ENCODE measurements at regions not wholly inside any gene's neighbourhood (a gene's known extent, or its start where the extent isn't known, plus 50 kb on each side); places are given as distances from the start of the nearest gene placed in this dataset.
"Not testable (repeated sequence)": the region's sequence is repeated elsewhere in the genome, so short reads cannot be mapped to it uniquely, and the experiment has no call there.

- no peak for DNase-seq
These were observed 100.1 kb downstream of the EIF4E start for GRCh38 chr4:98828801-98829200.

- DNase-seq = no peak
These were observed 101.3 kb downstream of the EIF4E start for GRCh38 chr4:98827661-98828060.

- no peak for DNase-seq
These were observed 106.8 kb downstream of the EIF4E start for GRCh38 chr4:98822144-98822543.

- not testable (repeated sequence) for DNase-seq
These were observed 110.8 kb downstream of the EIF4E start for GRCh38 chr4:98818116-98818515.

GRCh38 chr4:98816816-98817215 lies 112.1 kb downstream of the EIF4E start:
- DNase-seq = no peak

- DNase-seq = no peak
These were observed 112.5 kb downstream of the EIF4E start for GRCh38 chr4:98816386-98816785.

GRCh38 chr4:98804403-98804802 lies 124.5 kb downstream of the EIF4E start:
- DNase-seq = no peak

GRCh38 chr4:98803251-98803650 lies 125.7 kb downstream of the EIF4E start:
- DNase-seq = no peak

GRCh38 chr4:98802770-98803198 lies 126.1 kb downstream of the EIF4E start:
- DNase-seq = no peak

- no peak for DNase-seq
These were observed 127.6 kb downstream of the EIF4E start for GRCh38 chr4:98801259-98801725.

- no peak for DNase-seq
These were observed 131.9 kb downstream of the EIF4E start for GRCh38 chr4:98796991-98797390.

- no peak for DNase-seq
These were observed 134.2 kb downstream of the EIF4E start for GRCh38 chr4:98794565-98795205.

GRCh38 chr4:98793658-98794057 lies 135.2 kb upstream of the TSPAN5 start:
- no peak for DNase-seq

- DNase-seq = peak; percentile 89
These were observed 128.5 kb upstream of the TSPAN5 start for GRCh38 chr4:98786866-98787265.

GRCh38 chr4:98784947-98785706 lies 126.7 kb upstream of the TSPAN5 start:
- DNase-seq = no peak

- DNase-seq = no peak
These were observed 123.4 kb upstream of the TSPAN5 start for GRCh38 chr4:98781641-98782357.

- DNase-seq = no peak
These were observed 122.5 kb upstream of the TSPAN5 start for GRCh38 chr4:98780926-98781325.

GRCh38 chr4:98779088-98779487 lies 120.7 kb upstream of the TSPAN5 start:
- DNase-seq = no peak

GRCh38 chr4:98778206-98778605 lies 119.8 kb upstream of the TSPAN5 start:
- no peak for DNase-seq

GRCh38 chr4:98775672-98776071 lies 117.3 kb upstream of the TSPAN5 start:
- no peak for DNase-seq

- no peak for DNase-seq
These were observed 115.2 kb upstream of the TSPAN5 start for GRCh38 chr4:98773638-98774037.

GRCh38 chr4:98771959-98772632 lies 113.7 kb upstream of the TSPAN5 start:
- DNase-seq = no peak

- DNase-seq = no peak
These were observed 107.4 kb upstream of the TSPAN5 start for GRCh38 chr4:98765771-98766170.
